ENCODE measurements at regions not wholly inside any gene's neighbourhood (a gene's known extent, or its start where the extent isn't known, plus 50 kb on each side); places are given as distances from the start of the nearest gene placed in this dataset.

DNA sequence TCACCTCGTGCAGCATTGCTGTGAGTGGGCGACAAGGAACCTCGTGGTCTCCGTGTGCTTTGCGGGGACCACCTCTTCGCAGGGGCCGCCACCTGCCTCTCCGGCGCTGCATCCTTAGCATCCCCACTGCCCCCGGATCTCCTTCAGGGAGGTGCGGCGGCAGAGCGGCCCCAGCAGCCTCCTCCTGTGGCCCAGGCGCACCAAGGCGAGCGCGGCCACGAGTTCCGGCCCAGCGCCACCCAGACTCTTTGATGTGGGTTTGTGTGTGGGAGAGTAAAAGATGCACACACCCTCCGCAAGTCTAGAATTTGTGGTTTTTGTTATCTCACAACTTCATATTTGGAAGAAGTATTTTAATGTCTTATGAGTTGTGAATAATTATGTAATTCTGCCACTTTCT lies 118.8 kb upstream of the DIO3 start:
- in situ Hi-C loops (cut with HindIII; ENCODE audit: low pct_unique_long_range_greater_than_20kb, low sequenced_read_pairs): no loop called here
- no peak for DNase-seq (ENCODE audit: low read depth in 1 of 2, low spot score in 1 of 2)
- no peak for TF ChIP-seq JUND (IDR thresholded peaks at IDR 0.05; ENCODE audit: low read depth)

GRCh38 chr14:101444116-101444515 lies 117.2 kb upstream of the DIO3 start:
- peak in 1 of 2 experiments; percentile 25 for DNase-seq (ENCODE audit: low read depth in 1 of 2, low spot score in 1 of 2)
- no peak for TF ChIP-seq JUND (IDR thresholded peaks at IDR 0.05; ENCODE audit: low read depth)
- in situ Hi-C loops (cut with HindIII; ENCODE audit: low pct_unique_long_range_greater_than_20kb, low sequenced_read_pairs): no loop called here

DNA sequence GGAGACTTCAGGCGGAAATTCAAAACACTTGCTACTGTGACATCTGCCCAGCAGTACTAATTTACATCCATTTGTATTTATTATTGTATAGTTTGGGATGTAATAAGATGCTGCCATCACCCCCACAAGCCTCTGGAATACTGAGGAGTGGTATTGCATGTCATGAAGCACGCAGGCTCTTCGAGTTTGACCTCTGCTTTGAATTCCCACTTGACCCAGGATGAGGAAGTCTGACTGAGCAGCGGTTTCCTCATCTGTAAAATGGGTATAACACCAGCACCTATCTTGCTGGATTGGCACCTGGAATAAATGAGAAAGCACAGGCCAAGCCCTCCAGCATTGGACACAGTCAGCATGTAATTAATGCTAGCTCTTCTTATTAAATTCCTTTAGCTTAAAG lies 116.0 kb upstream of the DIO3 start:
- no peak for DNase-seq (ENCODE audit: low read depth in 1 of 2, low spot score in 1 of 2)
- TF ChIP-seq JUND (IDR thresholded peaks at IDR 0.05; ENCODE audit: low read depth): no peak
- in situ Hi-C loops (cut with HindIII; ENCODE audit: low pct_unique_long_range_greater_than_20kb, low sequenced_read_pairs): no loop called here

DNA sequence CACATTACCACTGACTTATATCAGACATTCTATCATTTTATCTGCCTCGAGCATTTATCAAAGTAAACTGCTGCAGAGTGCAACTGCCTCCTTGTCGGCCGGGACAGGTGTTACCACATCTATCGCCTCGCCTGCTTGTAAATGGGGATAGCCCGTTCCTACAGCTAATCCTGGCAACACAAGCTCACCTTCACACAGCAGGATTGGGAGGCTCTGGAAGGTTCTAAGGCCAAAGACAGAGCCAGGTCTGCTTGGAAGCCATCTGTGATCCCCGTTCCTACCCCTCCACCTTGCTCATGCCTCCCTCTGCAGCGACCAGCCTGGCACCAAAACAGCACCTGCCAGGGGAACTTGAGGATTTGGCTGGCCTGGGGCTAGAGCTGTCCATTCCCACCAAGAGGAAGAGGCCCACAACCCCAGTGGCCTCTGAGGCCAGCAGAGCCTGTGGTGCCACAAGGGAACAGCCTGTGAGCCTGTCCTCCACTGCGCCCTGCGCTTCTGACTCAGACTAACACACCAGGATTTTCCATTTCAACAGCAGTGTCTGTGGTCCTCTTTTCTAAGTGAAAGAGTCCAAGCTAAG lies 114.8 kb upstream of the DIO3 start:
- TF ChIP-seq JUND (IDR thresholded peaks at IDR 0.05; ENCODE audit: low read depth): no peak
- DNase-seq (ENCODE audit: low read depth in 1 of 2, low spot score in 1 of 2): no peak
- in situ Hi-C loops (cut with HindIII; ENCODE audit: low pct_unique_long_range_greater_than_20kb, low sequenced_read_pairs): no loop called here

DNA sequence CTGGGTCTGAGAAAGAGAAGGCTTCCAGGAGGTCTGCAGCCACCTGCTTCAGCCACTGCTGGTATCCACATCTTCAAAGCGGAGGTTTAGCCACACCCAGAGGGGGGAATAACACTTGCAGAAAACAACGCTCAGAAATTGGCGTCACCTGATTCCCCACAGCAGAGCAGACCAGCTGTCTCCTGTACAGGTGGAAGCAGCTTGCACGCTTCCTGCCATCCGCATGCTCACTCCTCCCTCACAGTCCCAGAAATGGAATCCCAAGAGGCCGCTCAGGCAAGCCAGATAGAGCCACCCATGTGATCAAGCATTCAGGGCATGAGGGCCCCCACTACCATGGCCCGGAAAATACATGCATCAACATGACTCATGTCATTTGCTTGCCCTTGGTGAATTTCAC lies 112.2 kb upstream of the DIO3 start:
- in situ Hi-C loops (cut with HindIII; ENCODE audit: low pct_unique_long_range_greater_than_20kb, low sequenced_read_pairs): no loop called here
- no peak for DNase-seq (ENCODE audit: low read depth in 1 of 2, low spot score in 1 of 2)
- TF ChIP-seq JUND (IDR thresholded peaks at IDR 0.05; ENCODE audit: low read depth): no peak

DNA sequence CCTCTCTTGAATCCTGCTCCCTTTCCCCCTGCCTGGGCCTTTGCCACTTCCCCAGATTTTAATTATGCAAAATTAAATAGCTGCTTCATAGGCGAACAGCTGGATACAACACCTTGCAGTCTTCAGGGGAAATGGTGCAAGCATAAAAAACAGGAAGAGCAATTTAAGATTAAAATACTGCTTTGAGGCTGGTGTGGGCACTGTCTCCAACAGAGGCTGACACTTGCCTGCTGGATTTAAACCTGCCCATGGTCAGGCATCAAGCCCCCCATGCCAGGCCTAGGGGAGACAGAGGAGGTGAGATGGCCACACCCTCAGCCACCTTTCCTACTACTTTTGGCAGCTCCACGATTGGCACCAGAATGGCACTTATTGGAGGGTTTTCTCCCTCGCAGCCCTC lies 110.1 kb upstream of the DIO3 start:
- DNase-seq (ENCODE audit: low read depth in 1 of 2, low spot score in 1 of 2): no peak
- in situ Hi-C loops (cut with HindIII; ENCODE audit: low pct_unique_long_range_greater_than_20kb, low sequenced_read_pairs): no loop called here
- no peak for TF ChIP-seq JUND (IDR thresholded peaks at IDR 0.05; ENCODE audit: low read depth)

DNA sequence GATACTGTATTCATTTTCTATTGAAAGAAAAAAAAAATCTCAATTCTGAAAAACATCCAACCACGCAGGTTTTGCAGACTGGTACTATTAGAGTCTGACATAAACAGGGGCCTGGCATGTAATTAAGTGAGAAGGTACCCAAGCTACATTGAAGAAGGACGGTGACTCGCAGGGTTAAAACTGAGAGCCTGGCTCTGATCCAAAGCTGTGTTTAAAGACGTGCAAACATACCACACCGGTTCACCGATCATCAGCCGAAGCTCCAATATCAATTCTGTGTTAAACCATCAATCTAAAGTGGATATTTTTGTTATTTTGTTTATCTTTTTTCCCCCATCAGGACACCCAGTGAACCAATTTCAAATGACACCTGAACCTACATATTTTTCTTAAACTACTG lies 108.1 kb upstream of the DIO3 start:
- no peak for DNase-seq (ENCODE audit: low read depth in 1 of 2, low spot score in 1 of 2)
- in situ Hi-C loops (cut with HindIII; ENCODE audit: low pct_unique_long_range_greater_than_20kb, low sequenced_read_pairs): no loop called here

GRCh38 chr14:101454229-101454628 lies 107.1 kb upstream of the DIO3 start:
- no peak for DNase-seq (ENCODE audit: low read depth in 1 of 2, low spot score in 1 of 2)
- in situ Hi-C loops (cut with HindIII; ENCODE audit: low pct_unique_long_range_greater_than_20kb, low sequenced_read_pairs): no loop called here
- no peak for TF ChIP-seq JUND (IDR thresholded peaks at IDR 0.05; ENCODE audit: low read depth)

More for the DNA sequence above, 108.1 kb upstream of the DIO3 start:
- TF ChIP-seq JUND (IDR thresholded peaks at IDR 0.05; ENCODE audit: low read depth): no peak

GRCh38 chr14:101456246-101457175 lies 104.8 kb upstream of the DIO3 start:
- no peak for DNase-seq (ENCODE audit: low read depth in 1 of 2, low spot score in 1 of 2)
- in situ Hi-C loops (cut with HindIII; ENCODE audit: low pct_unique_long_range_greater_than_20kb, low sequenced_read_pairs): no loop called here
- TF ChIP-seq JUND (IDR thresholded peaks at IDR 0.05; ENCODE audit: low read depth): no peak

DNA sequence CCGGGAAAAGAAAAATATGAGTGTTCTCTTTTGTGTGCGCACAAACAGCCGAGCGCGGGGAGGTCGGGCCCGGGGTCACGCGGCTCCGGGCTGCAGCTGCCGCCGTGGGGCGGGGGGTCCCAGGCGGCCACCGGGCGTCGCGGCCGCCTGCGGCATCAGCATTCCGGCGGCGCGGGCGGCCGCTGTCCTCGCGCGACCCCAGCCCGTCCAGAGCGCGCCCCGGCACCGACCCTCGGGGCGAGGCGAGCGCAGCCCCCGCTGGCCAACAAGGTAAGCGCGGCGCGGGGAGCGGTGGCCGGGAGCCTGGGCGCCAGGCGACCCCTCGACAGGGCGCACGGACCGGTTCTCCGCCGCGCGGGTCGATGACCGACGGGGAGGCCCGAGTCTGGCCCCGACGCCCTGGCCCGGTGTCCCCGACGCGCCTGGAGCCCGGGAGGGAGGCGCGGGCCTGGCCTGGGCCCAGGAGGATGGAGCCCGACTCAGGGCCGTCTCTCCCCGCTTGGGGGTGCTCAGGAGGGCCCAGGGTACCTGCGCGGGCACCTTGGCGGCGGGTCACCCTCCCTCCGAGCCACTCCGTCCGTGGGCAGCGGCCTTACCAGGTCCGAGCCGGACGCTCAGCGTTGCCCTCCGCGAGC lies 103.9 kb upstream of the DIO3 start:
- no peak for DNase-seq (ENCODE audit: low read depth in 1 of 2, low spot score in 1 of 2)
- in situ Hi-C loops (cut with HindIII; ENCODE audit: low pct_unique_long_range_greater_than_20kb, low sequenced_read_pairs): no loop called here
- TF ChIP-seq JUND (IDR thresholded peaks at IDR 0.05; ENCODE audit: low read depth): no peak

DNA sequence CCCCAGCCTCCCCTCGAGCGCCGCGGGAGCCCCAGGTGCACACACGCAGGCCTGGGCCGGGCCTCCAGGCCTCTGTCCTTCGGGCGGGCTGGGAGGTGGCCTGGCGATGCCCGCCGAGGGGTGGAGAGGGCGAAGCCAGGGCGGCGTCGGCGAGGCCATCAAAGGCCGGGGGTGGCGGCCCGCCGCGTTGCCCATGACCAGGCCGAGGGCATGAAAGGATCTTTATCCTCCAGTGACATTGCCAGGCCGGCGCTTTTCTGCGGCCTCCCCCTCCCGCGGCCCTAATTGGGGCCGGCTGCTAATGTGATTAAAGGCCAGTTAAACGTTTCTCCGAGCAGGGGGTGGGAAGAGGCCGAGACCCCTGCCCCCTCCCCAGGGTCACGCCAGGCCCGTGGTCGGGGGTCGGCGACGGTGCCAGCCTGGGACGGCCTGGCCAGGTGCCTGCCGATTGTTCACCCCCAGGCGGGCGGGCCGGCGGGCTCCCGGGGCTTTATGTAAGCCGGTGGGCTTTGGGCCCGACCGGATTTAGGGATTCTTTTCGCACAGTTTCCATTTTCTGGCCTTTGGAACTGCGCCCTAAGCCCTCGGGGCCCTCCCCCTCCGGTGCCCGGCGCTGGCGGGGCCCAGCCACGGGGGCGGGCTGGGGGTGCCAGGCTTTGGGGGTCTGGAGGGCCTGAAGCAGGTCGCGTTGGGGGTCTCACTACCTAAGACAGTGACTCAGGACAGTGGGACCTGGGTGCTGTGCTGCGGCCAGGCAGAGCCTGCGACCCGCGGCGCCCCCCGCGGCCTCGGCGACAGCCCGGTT lies 103.2 kb upstream of the DIO3 start:
- TF ChIP-seq JUND (IDR thresholded peaks at IDR 0.05; ENCODE audit: low read depth): no peak
- in situ Hi-C loops (cut with HindIII; ENCODE audit: low pct_unique_long_range_greater_than_20kb, low sequenced_read_pairs): no loop called here
- no peak for DNase-seq (ENCODE audit: low read depth in 1 of 2, low spot score in 1 of 2)

- in situ Hi-C loops (cut with HindIII; ENCODE audit: low pct_unique_long_range_greater_than_20kb, low sequenced_read_pairs): no loop called here
- TF ChIP-seq JUND (IDR thresholded peaks at IDR 0.05; ENCODE audit: low read depth): no peak
Measured at GRCh38 chr14:101458741-101459550, 102.3 kb upstream of the DIO3 start.

More at GRCh38 chr14:101458741-101459550, 102.3 kb upstream of the DIO3 start:
- DNase-seq (ENCODE audit: low read depth in 1 of 2, low spot score in 1 of 2): peak in 1 of 2 experiments; percentile 41
